HEK293 (cell line): ENCODE measurements at regions not wholly inside any gene's neighbourhood (a gene's known extent, or its start where the extent isn't known, plus 50 kb on each side); places are given as distances from the start of the nearest gene placed in this dataset.

Experiments
- CTCF ChIA-PET: fragments of 350-600 bp; formaldehyde crosslinking; extraction: SDS; loops from one replicate; lab custom pipeline; 2021; ENCODE audit warnings: antibody characterized with exemption; lab: Yijun Ruan, JAX
- POLR2A ChIA-PET: fragments of 300-600 bp; formaldehyde crosslinking; extraction: SDS; loops from one replicate; lab custom pipeline; 2020; ENCODE audit warnings: antibody characterized with exemption, inconsistent platforms; lab: Yijun Ruan, JAX
- H3K27ac ChIP-seq: fragments of 200-500 bp; sonication (Bioruptor generic); 2 replicates; pipeline ENCODE4 v1.5.1; 2014; ENCODE audit warnings: low read depth, low read length, control low read depth, inconsistent platforms; ENCODE audit errors: extremely low read depth
- H3K36me3 ChIP-seq, 2 experiments: fragments of 200-500 bp in 1 of 2; sonication (Bioruptor generic) in 1 of 2; 1 replicate in 1 of 2; 2 replicates in 1 of 2; pipeline ENCODE4 v1.5.1; 2014 to 2017; ENCODE audit warnings: inconsistent platforms in 2 of 2, low read length in 2 of 2; ENCODE audit not compliant: control insufficient read depth in 2 of 2, insufficient read depth in 1 of 2
- H3K4me1 ChIP-seq: fragments of 200-500 bp; sonication (Bioruptor generic); 2 replicates; pipeline ENCODE4 v1.5.1; 2014; ENCODE audit warnings: mild to moderate bottlenecking, low read length, inconsistent platforms; ENCODE audit not compliant: control insufficient read depth, insufficient read depth
- H3K4me3 ChIP-seq: 2 replicates; pipeline ENCODE4 v1.5.1; 2011; ENCODE audit warnings: low read depth, mild to moderate bottlenecking, control low read depth, low read length, moderate library complexity
- H3K9me3 ChIP-seq: fragments of 200-500 bp; sonication (Bioruptor generic); 2 replicates; pipeline ENCODE4 v1.5.1; 2014; ENCODE audit warnings: low read depth, low read length, inconsistent platforms; ENCODE audit not compliant: control insufficient read depth, insufficient read depth
- CTCF ChIP-seq: fragments of 450-650 bp; formaldehyde crosslinking; IDR thresholded peaks from 2 replicates; pipeline ENCODE4 v1.5.1; 2016; ENCODE audit warnings: missing biosample characterization, missing genetic modification characterization
- HOXA7 ChIP-seq: sonication (generic); formaldehyde crosslinking; IDR thresholded peaks from 2 replicates; pipeline ENCODE4 v1.8.1; 2022; ENCODE audit warnings: missing genetic modification reagents, borderline replicate concordance
- KLF10 ChIP-seq: fragments of 450-650 bp; IDR thresholded peaks from 2 replicates; pipeline ENCODE4 v1.5.1; 2018; ENCODE audit warnings: missing biosample characterization, mild to moderate bottlenecking, missing genetic modification characterization
- KLF17 ChIP-seq: fragments of 450-650 bp; formaldehyde crosslinking; IDR thresholded peaks from 2 replicates; pipeline ENCODE4 v1.5.1; 2016; ENCODE audit warnings: missing biosample characterization, missing genetic modification characterization
- KLF8 ChIP-seq: fragments of 450-650 bp; formaldehyde crosslinking; IDR thresholded peaks from 2 replicates; pipeline ENCODE4 v1.5.1; 2016; ENCODE audit warnings: missing biosample characterization, missing genetic modification characterization
- MZF1 ChIP-seq: fragments of 450-650 bp; formaldehyde crosslinking; IDR thresholded peaks from 2 replicates; pipeline ENCODE4 v1.5.1; 2017; ENCODE audit warnings: missing biosample characterization, missing genetic modification characterization, borderline replicate concordance
- PRDM1 ChIP-seq: fragments of 450-650 bp; formaldehyde crosslinking; IDR thresholded peaks from 2 replicates; pipeline ENCODE4; 2016; ENCODE audit warnings: missing biosample characterization, missing genetic modification characterization
- PRDM4 ChIP-seq: fragments of 450-650 bp; formaldehyde crosslinking; IDR thresholded peaks from 2 replicates; pipeline ENCODE4 v1.5.1; 2017; ENCODE audit warnings: missing biosample characterization, missing genetic modification characterization
- YY1 ChIP-seq: fragments of 450-650 bp; formaldehyde crosslinking; IDR thresholded peaks from 2 replicates; pipeline ENCODE4 v1.5.1; 2018; ENCODE audit warnings: missing biosample characterization, missing genetic modification characterization
- YY2 ChIP-seq: fragments of 450-650 bp; formaldehyde crosslinking; IDR thresholded peaks from 2 replicates; pipeline ENCODE4 v1.5.1; 2016; ENCODE audit warnings: missing biosample characterization, missing genetic modification characterization
- ZEB2 ChIP-seq: fragments of 450-650 bp; formaldehyde crosslinking; IDR thresholded peaks from 2 replicates; pipeline ENCODE4 v1.5.1; 2016; ENCODE audit warnings: missing biosample characterization, missing genetic modification characterization
- ZIC2 ChIP-seq: fragments of 450-650 bp; formaldehyde crosslinking; IDR thresholded peaks from 2 replicates; pipeline ENCODE4 v1.5.1; 2016; ENCODE audit warnings: missing biosample characterization, missing genetic modification characterization
- ZNF157 ChIP-seq: fragments of 450-650 bp; formaldehyde crosslinking; IDR thresholded peaks from 2 replicates; pipeline ENCODE4 v1.5.1; 2016; ENCODE audit warnings: missing biosample characterization, missing genetic modification characterization
- ZNF2 ChIP-seq: fragments of 450-650 bp; formaldehyde crosslinking; IDR thresholded peaks from 2 replicates; pipeline ENCODE4 v1.5.1; 2016; ENCODE audit warnings: missing biosample characterization, missing genetic modification characterization
- ZNF280D ChIP-seq: fragments of 450-650 bp; formaldehyde crosslinking; IDR thresholded peaks from 2 replicates; pipeline ENCODE4 v1.5.1; 2016; ENCODE audit warnings: missing biosample characterization, missing genetic modification characterization
- ZNF335 ChIP-seq: fragments of 450-650 bp; formaldehyde crosslinking; conservative IDR thresholded peaks from 2 replicates; pipeline ENCODE4 v1.5.1; 2016; ENCODE audit warnings: missing biosample characterization, missing genetic modification characterization
- ZNF48 ChIP-seq: fragments of 450-650 bp; formaldehyde crosslinking; IDR thresholded peaks from 2 replicates; pipeline ENCODE4 v1.5.1; 2016; ENCODE audit warnings: missing biosample characterization, missing genetic modification characterization
- ZNF501 ChIP-seq: fragments of 450-650 bp; formaldehyde crosslinking; IDR thresholded peaks from 2 replicates; pipeline ENCODE4 v1.5.1; 2016; ENCODE audit warnings: missing biosample characterization, missing genetic modification characterization
- ZNF513 ChIP-seq: fragments of 450-650 bp; IDR thresholded peaks from 2 replicates; pipeline ENCODE4 v1.5.1; 2018; ENCODE audit warnings: missing biosample characterization, missing genetic modification characterization
- ZNF610 ChIP-seq: fragments of 450-650 bp; formaldehyde crosslinking; IDR thresholded peaks from 2 replicates; pipeline ENCODE4 v1.5.1; 2016; ENCODE audit warnings: missing biosample characterization, missing genetic modification characterization, borderline replicate concordance
- ZNF660 ChIP-seq: fragments of 450-650 bp; IDR thresholded peaks from 2 replicates; pipeline ENCODE4 v1.5.1; 2018; ENCODE audit warnings: missing biosample characterization, mild to moderate bottlenecking, missing genetic modification characterization
- ZNF830 ChIP-seq: fragments of 450-650 bp; IDR thresholded peaks from 2 replicates; pipeline ENCODE4 v1.5.0; 2018; ENCODE audit warnings: missing biosample characterization, missing genetic modification characterization, low read depth, mild to moderate bottlenecking, moderate library complexity
- ZNF837 ChIP-seq: fragments of 450-650 bp; formaldehyde crosslinking; IDR thresholded peaks from 2 replicates; pipeline ENCODE4 v1.5.1; 2016; ENCODE audit warnings: missing biosample characterization, missing genetic modification characterization
- ZNF843 ChIP-seq: fragments of 450-650 bp; formaldehyde crosslinking; IDR thresholded peaks from 2 replicates; pipeline ENCODE4 v1.5.1; 2016; ENCODE audit warnings: missing biosample characterization, missing genetic modification characterization
- ZXDB ChIP-seq: fragments of 450-650 bp; formaldehyde crosslinking; IDR thresholded peaks from 2 replicates; pipeline ENCODE4 v1.5.1; 2016; ENCODE audit warnings: missing biosample characterization, missing genetic modification characterization

GRCh38 chr11:45429719-45430118, 143.6 kb upstream of the SYT13 start:
- no peaks in the 10 kb centered on the region for H3K36me3 ChIP-seq
- no peaks in the 10 kb centered on the region for H3K4me1 ChIP-seq
- TF ChIP-seq KLF10 (tag by site-specific recombination): no peak
- no peak for TF ChIP-seq ZNF843
- no peak for TF ChIP-seq ZNF501 (tag by site-specific recombination)
- TF ChIP-seq ZNF610 (tag by site-specific recombination): no peak
- no peak for TF ChIP-seq MZF1
- TF ChIP-seq ZIC2: no peak
- no peak for TF ChIP-seq ZNF48 (tag by site-specific recombination)
- no peak for TF ChIP-seq CTCF (tag by site-specific recombination)
- no peak for TF ChIP-seq PRDM1 (tag by site-specific recombination)
- TF ChIP-seq KLF17 (tag by site-specific recombination): no peak
- no peak for TF ChIP-seq YY1 (tag by site-specific recombination)
- no peak for TF ChIP-seq HOXA7
- TF ChIP-seq ZNF837 (tag by site-specific recombination): no peak
- TF ChIP-seq ZNF157 (tag by site-specific recombination): no peak
- TF ChIP-seq ZEB2 (tag by site-specific recombination): no peak
- no peak for TF ChIP-seq ZNF660 (tag by site-specific recombination)
- H3K4me3 ChIP-seq: no peak overlapping the region
- no peaks in the 10 kb centered on the region for H3K9me3 ChIP-seq
- ChIA-PET POLR2A (no interaction called here), CTCF (interaction anchor here (0.7 to 1.0 kb wide), 2 partner anchors 59 kb away, joined by 3 read pairs; no protein-coding TSS in a partner anchor)
- H3K27ac ChIP-seq: no peak overlapping the region

- no peak overlapping the region for H3K4me3 ChIP-seq
- ChIA-PET CTCF (interaction anchor here (0.6 to 1.4 kb wide), 4 partner anchors 8 to 343 kb away, joined by 3 to 4 read pairs (median 3); no protein-coding TSS in a partner anchor), POLR2A (no interaction called here)
- H3K9me3 ChIP-seq: no peaks in the 10 kb centered on the region
- H3K27ac ChIP-seq: no peak overlapping the region
- H3K36me3 ChIP-seq: no peaks in the 10 kb centered on the region
- TF ChIP-seq ZNF280D (tag by site-specific recombination) (no peak), ZNF2 (tag by site-specific recombination) (no peak), ZIC2 (no peak), PRDM4 (tag by site-specific recombination) (no peak), ZXDB (tag by site-specific recombination) (no peak), YY2 (no peak), ZNF335 (no peak), ZNF830 (tag by site-specific recombination) (no peak), ZNF513 (tag by site-specific recombination) (no peak), KLF8 (tag by site-specific recombination) (no peak)
- no peaks in the 10 kb centered on the region for H3K4me1 ChIP-seq
Measured at GRCh38 chr11:45428541-45429230, 142.5 kb upstream of the SYT13 start.
